Spleen (tissue), 11 donors: ENCODE measurements at regions not wholly inside any gene's neighbourhood (a gene's known extent, or its start where the extent isn't known, plus 50 kb on each side); places are given as distances from the start of the nearest gene placed in this dataset.

Experiments used
- DNase-seq: peaks from one replicate; pipeline ENCODE4 v3.0.0-alpha.2; 2020
- H3K27ac ChIP-seq, 8 donors: fragments of 200-600 bp; sonication (generic) in 7 of 8; 1 replicate in 4 of 8; 2 replicates in 4 of 8; pipeline versions ENCODE4 v1.5.0 to v1.8.0; 2016 to 2021; ENCODE audit warnings: inconsistent platforms in 4 of 8, mild to moderate bottlenecking in 4 of 8, moderate library complexity in 1 of 8
- H3K27me3 ChIP-seq, 7 donors: fragments of 200-600 bp; sonication (generic) in 6 of 7; replicated peaks in 1 of 7; 1 replicate in 4 of 7; 2 replicates in 3 of 7; pipeline versions ENCODE4 v1.5.0 to v1.8.0; 2016 to 2021; ENCODE audit warnings: inconsistent platforms in 3 of 7, mild to moderate bottlenecking in 1 of 7
- H3K36me3 ChIP-seq, 6 donors: fragments of 200-600 bp; sonication (generic) in 5 of 6; 1 replicate in 4 of 6; 2 replicates in 2 of 6; pipeline versions ENCODE4 v1.5.0 to v1.8.0; 2016 to 2021; ENCODE audit warnings: inconsistent platforms in 2 of 6
- H3K4me1 ChIP-seq, 6 donors: fragments of 200-600 bp; sonication (generic) in 5 of 6; 1 replicate in 3 of 6; 2 replicates in 3 of 6; pipeline versions ENCODE4 v1.5.0 to v1.8.0; 2016 to 2021; ENCODE audit warnings: inconsistent platforms in 3 of 6
- H3K4me3 ChIP-seq, 8 donors: fragments of 200-600 bp; sonication (generic) in 7 of 8; 1 replicate in 4 of 8; 2 replicates in 4 of 8; pipeline versions ENCODE4 v1.5.0 to v1.8.0; 2016 to 2021; ENCODE audit warnings: inconsistent platforms in 4 of 8, mild to moderate bottlenecking in 4 of 8, moderate library complexity in 2 of 8
- H3K9me3 ChIP-seq, 8 donors: fragments of 200-600 bp; sonication (generic) in 7 of 8; 1 replicate in 4 of 8; 2 replicates in 4 of 8; pipeline versions ENCODE4 v1.5.0 to v1.8.0; 2016 to 2021; ENCODE audit warnings: inconsistent platforms in 4 of 8
- POLR2A ChIP-seq, 3 donors: fragments of 450-650 bp; IDR thresholded peaks; one replicate each; pipeline ENCODE4 v1.5.1; 2017; ENCODE audit warnings: antibody characterized with exemption in 3 of 3, mild to moderate bottlenecking in 1 of 3
- POLR2AphosphoS5 ChIP-seq, 3 donors: sonication (generic); formaldehyde crosslinking; IDR thresholded peaks; one replicate each; pipeline ENCODE4 v1.5.1; 2017; ENCODE audit warnings: antibody characterized with exemption in 3 of 3
- WGBS, 5 donors: extraction: QIAGEN DNeasy Blood & Tissue Kit in 3 of 5; methylation state at CpG; one replicate each; pipeline versions ENCODE4 v1.1.5 to v1.1.7; 2013 to 2018; 5-methylcytosine and 5-hydroxymethylcytosine counted together
- intact Hi-C: fragments of 100-400 bp; cut with DNase I; formaldehyde crosslinking; loops from one replicate; pipeline ENCODE4 v1.15.0; 2023; ENCODE audit warnings: low total_unique reads
- TF ChIP-seq, protein P1 (sequence below), 11 experiments: fragments of 200-600 bp in 7 of 11; fragments of 450-650 bp in 4 of 11; sonication (generic) in 4 of 11; IDR thresholded peaks in 8 of 11; conservative IDR thresholded peaks in 3 of 11; 1 replicate in 7 of 11; 2 replicates in 4 of 11; pipeline versions ENCODE4 v1.4.0 to v1.8.0; 2016 to 2021; ENCODE audit warnings: antibody characterized with exemption in 11 of 11, inconsistent platforms in 4 of 11, mild to moderate bottlenecking in 1 of 11
- donor health status: healthy with polysubstance abuse.
- donor health status: DM: no; HTN: no; CAD: no; lungs with moderate emphysema.
- donor health status: DM: no; HTN: no; CAD: no.
- donor health status: Bipolar disorder and iron deficiency.
- donor health status: healthy.
- donor health status: DM: no; HTN: no; CAD: no.
- donor health status: DM: yes; HTN: yes; CAD: no.

- H3K27me3 ChIP-seq = peaks cover 0 to 24% (median 0%) of the 10 kb centered on the region in 7 donors
- H3K4me3 ChIP-seq = no peak overlapping the region
- WGBS, 5 donors = 79 to 92% (median 89%) methylated on average over 4 to 8 of the region's 8 CpGs
- no peaks in the 10 kb centered on the region for H3K9me3 ChIP-seq
- DNase-seq = peak; percentile 54
- H3K36me3 ChIP-seq = no peaks in the 10 kb centered on the region
- intact Hi-C loops = no loop called here
- TF ChIP-seq POLR2A (IDR thresholded peaks at IDR 0.05) = no peak
- TF ChIP-seq POLR2AphosphoS5 (IDR thresholded peaks at IDR 0.05) = no peak
- TF ChIP-seq, protein P1, sequence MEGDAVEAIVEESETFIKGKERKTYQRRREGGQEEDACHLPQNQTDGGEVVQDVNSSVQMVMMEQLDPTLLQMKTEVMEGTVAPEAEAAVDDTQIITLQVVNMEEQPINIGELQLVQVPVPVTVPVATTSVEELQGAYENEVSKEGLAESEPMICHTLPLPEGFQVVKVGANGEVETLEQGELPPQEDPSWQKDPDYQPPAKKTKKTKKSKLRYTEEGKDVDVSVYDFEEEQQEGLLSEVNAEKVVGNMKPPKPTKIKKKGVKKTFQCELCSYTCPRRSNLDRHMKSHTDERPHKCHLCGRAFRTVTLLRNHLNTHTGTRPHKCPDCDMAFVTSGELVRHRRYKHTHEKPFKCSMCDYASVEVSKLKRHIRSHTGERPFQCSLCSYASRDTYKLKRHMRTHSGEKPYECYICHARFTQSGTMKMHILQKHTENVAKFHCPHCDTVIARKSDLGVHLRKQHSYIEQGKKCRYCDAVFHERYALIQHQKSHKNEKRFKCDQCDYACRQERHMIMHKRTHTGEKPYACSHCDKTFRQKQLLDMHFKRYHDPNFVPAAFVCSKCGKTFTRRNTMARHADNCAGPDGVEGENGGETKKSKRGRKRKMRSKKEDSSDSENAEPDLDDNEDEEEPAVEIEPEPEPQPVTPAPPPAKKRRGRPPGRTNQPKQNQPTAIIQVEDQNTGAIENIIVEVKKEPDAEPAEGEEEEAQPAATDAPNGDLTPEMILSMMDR (IDR thresholded peaks at IDR 0.05 in 8 of 11, conservative IDR thresholded peaks at IDR 0.05 in 3 of 11) = no peak
- peaks cover 2 to 68% (median 24%) of the 10 kb centered on the region in 6 donors for H3K4me1 ChIP-seq
- H3K27ac ChIP-seq = peak overlapping the region in 2 of 8 donors; percentile 62 to 64
Observed at GRCh38 chr9:134225186-134225585, 60.8 kb upstream of the RNU6ATAC start.

DNA sequence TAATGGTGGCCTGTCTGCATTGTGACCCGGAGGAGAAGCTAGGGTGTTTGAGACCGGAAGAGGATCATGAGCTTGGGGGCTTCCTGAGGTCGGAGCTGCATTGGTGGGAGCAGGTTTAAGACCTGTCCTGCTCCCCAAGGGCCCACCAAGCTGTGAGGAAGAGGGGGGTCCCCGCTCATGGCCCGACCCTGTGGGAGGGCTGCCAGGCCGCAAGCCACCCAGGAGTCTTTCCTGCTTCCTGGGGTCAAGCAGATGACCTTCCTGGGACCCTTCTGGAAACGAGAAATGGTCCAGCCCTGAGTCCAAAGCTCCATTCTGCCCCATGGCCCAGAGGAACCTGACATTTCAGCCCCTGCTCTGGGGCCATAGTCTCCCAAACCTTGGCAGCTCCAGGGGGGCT, 61.5 kb upstream of the RNU6ATAC start:
- Histone ChIP-seq H3K9me3 (no peaks in the 10 kb centered on the region), H3K27me3 (peaks cover 0 to 30% (median 0%) of the 10 kb centered on the region in 7 donors), H3K4me1 (peaks cover 7 to 74% (median 27%) of the 10 kb centered on the region in 6 donors), H3K4me3 (no peak overlapping the region), H3K36me3 (no peaks in the 10 kb centered on the region), H3K27ac (peak overlapping the region in 5 of 8 donors; percentile 10 to 66 (median 62))
- TF ChIP-seq POLR2A (IDR thresholded peaks at IDR 0.05) = no peak
- TF ChIP-seq, protein P1 (IDR thresholded peaks at IDR 0.05 in 8 of 11, conservative IDR thresholded peaks at IDR 0.05 in 3 of 11) = no peak
- no peak for TF ChIP-seq POLR2AphosphoS5 (IDR thresholded peaks at IDR 0.05)
- intact Hi-C loops = no loop called here
- WGBS, 5 donors = 47 to 77% (median 58%) methylated on average over 6 to 7 of the region's 7 CpGs
- peak; percentile 41 for DNase-seq

- H3K36me3 ChIP-seq = no peaks in the 10 kb centered on the region
- H3K4me3 ChIP-seq = no peak overlapping the region
- intact Hi-C loops = no loop called here
- no peaks in the 10 kb centered on the region for H3K9me3 ChIP-seq
- 36 to 79% (median 62%) methylated on average over 17 to 27 of the region's 27 CpGs for WGBS, 5 donors
- TF ChIP-seq, protein P1 (IDR thresholded peaks at IDR 0.05 in 8 of 11, conservative IDR thresholded peaks at IDR 0.05 in 3 of 11) = no peak
- TF ChIP-seq POLR2A (IDR thresholded peaks at IDR 0.05) = no peak
- TF ChIP-seq POLR2AphosphoS5 (IDR thresholded peaks at IDR 0.05) = peak; percentile 20 to 69 (median 39)
- H3K27me3 ChIP-seq = peaks cover 0 to 35% (median 0%) of the 10 kb centered on the region in 7 donors
- no peak for DNase-seq
- H3K4me1 ChIP-seq = peaks cover 7 to 80% (median 33%) of the 10 kb centered on the region in 6 donors
- peak overlapping the region in 5 of 8 donors; percentile 44 to 66 (median 62) for H3K27ac ChIP-seq
Observed at GRCh38 chr9:134226221-134226930, 62.0 kb upstream of the RNU6ATAC start.
